HCT116 (cell line): ENCODE measurements at regions not wholly inside any gene's neighbourhood (a gene's known extent, or its start where the extent isn't known, plus 50 kb on each side); places are given as distances from the start of the nearest gene placed in this dataset.

Experiments
- ATAC-seq: fragments of 200-7000 bp; cut with Tn5 transposase; 2 replicates; pipeline ENCODE4 v1.9.1; 2020; ENCODE audit warnings: mild to moderate bottlenecking, moderate library complexity
- BruUV-seq: library from RNA; stranded (reverse); fragments of 400-500 nt; replicated peaks from 2 replicates; lab custom pipeline; 2021; lab: Mats Ljungman, UMichigan
- CTCF ChIA-PET: fragments of 300-600 bp; sonication (Branson Sonifier 250); formaldehyde crosslinking; loops from one replicate; lab custom pipeline; 2021; ENCODE audit warnings: antibody characterized with exemption; lab: Charles Lee
- POLR2A ChIA-PET: fragments of 300-600, 350-600 bp; sonication (Branson Sonifier 250); formaldehyde crosslinking; loops from one replicate; lab custom pipeline; 2021; ENCODE audit warnings: antibody characterized with exemption; lab: Charles Lee
- RAD21 ChIA-PET, 2 experiments: fragments of 300-600 bp; sonication (Branson Sonifier 250); formaldehyde crosslinking; loops; one replicate each; lab custom pipeline; 2023; ENCODE audit warnings: low total read pairs in 2 of 2; ENCODE audit not compliant: uncharacterized antibody in 2 of 2, unreplicated experiment in 2 of 2, low non-redundant PET in 1 of 2; lab: Charles Lee
- DNase-seq: peaks from one replicate; pipeline ENCODE4 v3.0.0-alpha.2; 2010; ENCODE audit warnings: low read depth, low spot score
- H2AFZ ChIP-seq: fragments of 200-600 bp; shearing (Covaris generic), sonication (generic); 2 replicates; pipeline ENCODE4 v1.6.1; 2017; ENCODE audit warnings: low read depth, mixed run types, mixed read lengths, antibody characterized with exemption, low read length; ENCODE audit not compliant: poor library complexity, severe bottlenecking
- H3K27ac ChIP-seq: 2 replicates; pipeline ENCODE4 v1.5.1; 2012; ENCODE audit warnings: low read depth, low read length
- H3K27me3 ChIP-seq: fragments of 200-600 bp; sonication (generic); 2 replicates; pipeline ENCODE4 v1.6.1; 2016; ENCODE audit warnings: mixed run types, low read length, mixed read lengths; ENCODE audit not compliant: insufficient read depth
- H3K36me3 ChIP-seq, 2 experiments: fragments of 200-500 bp in 1 of 2; fragments of 200-600 bp in 1 of 2; sonication (Bioruptor generic) in 1 of 2; sonication (generic) in 1 of 2; 2 replicates each; pipeline versions ENCODE4 v1.5.1 to v1.6.1; 2014 to 2016; ENCODE audit warnings: low read length in 2 of 2, inconsistent platforms in 1 of 2, mixed read lengths in 1 of 2, mixed run types in 1 of 2; ENCODE audit not compliant: insufficient read depth in 2 of 2, control insufficient read depth in 1 of 2
- H3K4me1 ChIP-seq, 2 experiments: fragments of 200-600 bp in 1 of 2; sonication (generic) in 1 of 2; 2 replicates each; pipeline versions ENCODE4 v1.5.1 to v1.6.1; 2012 to 2017; ENCODE audit warnings: low read length in 2 of 2, inconsistent platforms in 1 of 2, mild to moderate bottlenecking in 1 of 2, mixed read lengths in 1 of 2, mixed run types in 1 of 2, moderate library complexity in 1 of 2; ENCODE audit not compliant: insufficient read depth in 2 of 2, control insufficient read depth in 1 of 2
- H3K4me2 ChIP-seq: fragments of 200-600 bp; sonication (generic); 2 replicates; pipeline ENCODE4 v1.6.1; 2017; ENCODE audit warnings: mixed run types, low read length, mixed read lengths
- H3K4me3 ChIP-seq, 2 experiments: fragments of 200-600 bp in 1 of 2; sonication (generic) in 1 of 2; replicated peaks in 1 of 2; 2 replicates each; pipeline ENCODE4 v1.5.1; 2011 to 2016; ENCODE audit warnings: low read length in 2 of 2, control low read depth in 1 of 2, low read depth in 1 of 2, mild to moderate bottlenecking in 1 of 2, mixed read lengths in 1 of 2, mixed run types in 1 of 2
- H3K79me2 ChIP-seq: fragments of 200-600 bp; sonication (generic); 2 replicates; pipeline ENCODE4 v1.6.1; 2017; ENCODE audit warnings: mild to moderate bottlenecking, mixed run types, low read length, moderate library complexity, mixed read lengths; ENCODE audit not compliant: insufficient read depth
- H3K9ac ChIP-seq: fragments of 200-600 bp; sonication (generic); 2 replicates; pipeline ENCODE4 v1.6.1; 2016; ENCODE audit warnings: low read length, mixed read lengths
- H3K9me2 ChIP-seq: fragments of 200-600 bp; sonication (generic), shearing (Covaris generic); 2 replicates; pipeline ENCODE4 v1.6.1; 2017; ENCODE audit warnings: mixed run types, mild to moderate bottlenecking, moderate library complexity; ENCODE audit not compliant: insufficient read depth
- H3K9me3 ChIP-seq, 2 experiments: fragments of 200-500 bp in 1 of 2; fragments of 200-600 bp in 1 of 2; sonication (Bioruptor generic) in 1 of 2; sonication (generic) in 1 of 2; 2 replicates each; pipeline ENCODE4 v1.6.1; 2014 to 2017; ENCODE audit warnings: low read length in 2 of 2, mixed read lengths in 2 of 2, inconsistent platforms in 1 of 2, low read depth in 1 of 2, mild to moderate bottlenecking in 1 of 2, mixed run types in 1 of 2, moderate library complexity in 1 of 2; ENCODE audit not compliant: control insufficient read depth in 1 of 2, insufficient read depth in 1 of 2
- H4K20me1 ChIP-seq: fragments of 200-600 bp; sonication (generic), shearing (Covaris generic); 2 replicates; pipeline ENCODE4 v1.6.1; 2017; ENCODE audit warnings: mixed run types, mild to moderate bottlenecking, moderate library complexity; ENCODE audit not compliant: insufficient read depth
- CEBPB ChIP-seq: IDR thresholded peaks from 2 replicates; pipeline ENCODE4 v1.6.1; 2012; ENCODE audit warnings: low read depth
- ELF1 ChIP-seq: IDR thresholded peaks from 2 replicates; pipeline ENCODE4 v1.6.1; 2012; ENCODE audit warnings: low read depth, borderline replicate concordance
- JUND ChIP-seq: IDR thresholded peaks from 2 replicates; pipeline ENCODE4 v1.6.1; 2012
- TCF7L2 ChIP-seq: IDR thresholded peaks from 2 replicates; pipeline ENCODE4 v1.7.0; 2011; ENCODE audit warnings: borderline replicate concordance, inconsistent platforms; ENCODE audit not compliant: insufficient read depth, insufficient read length; ENCODE audit errors: extremely low read depth
- YY1 ChIP-seq: IDR thresholded peaks from 2 replicates; pipeline ENCODE4 v1.6.1; 2011; ENCODE audit warnings: low read length, low read depth, moderate library complexity, mild to moderate bottlenecking; ENCODE audit not compliant: insufficient replicate concordance; ENCODE audit errors: extremely low read depth
- ZNF274 ChIP-seq: fragments of 200-500 bp; sonication (Bioruptor generic); IDR thresholded peaks from 2 replicates; pipeline ENCODE4 v1.6.1; 2014; ENCODE audit warnings: mild to moderate bottlenecking, low read depth, low read length, inconsistent platforms
- intact Hi-C: fragments of 100-400 bp; cut with micrococcal nuclease; formaldehyde crosslinking; loops from 2 replicates; pipeline ENCODE4 v1.10.0; 2022

- Histone ChIP-seq H3K27me3 (no peaks in the 10 kb centered on the region), H3K9me2 (no peaks in the 10 kb centered on the region), H3K36me3 (no peaks in the 10 kb centered on the region), H3K79me2 (no peaks in the 10 kb centered on the region), H3K4me2 (no peak overlapping the region), H3K9me3 (no peaks in the 10 kb centered on the region; a peak in 1 of 4 replicates), H3K4me3 (no peak overlapping the region), H3K27ac (no peak overlapping the region), H3K4me1 (no peaks in the 10 kb centered on the region), H2AFZ (no peak overlapping the region), H4K20me1 (no peaks in the 10 kb centered on the region), H3K9ac (no peak overlapping the region)
- ChIA-PET CTCF (no interaction called here), POLR2A (no interaction called here), RAD21 (no interaction called here)
- no peak for TF ChIP-seq JUND
- no peak for TF ChIP-seq CEBPB
- TF ChIP-seq ZNF274, result no peak
- BruUV-seq, result no TSS peak
- ATAC-seq (no peak), DNase-seq (no peak)
- intact Hi-C loops, result no loop called here
Measured at GRCh38 chr11:97667057-97667456, 1277.2 kb downstream of the JRKL start.

- CTCF ChIA-PET, result no interaction called here
- Histone ChIP-seq H3K9me2 (no peaks in the 10 kb centered on the region), H3K4me1 (no peaks in the 10 kb centered on the region)
Measured at GRCh38 chr11:97683733-97684132, 1293.9 kb downstream of the JRKL start.

More at GRCh38 chr11:97683733-97684132, 1293.9 kb downstream of the JRKL start:
- no peak overlapping the region for H2AFZ ChIP-seq
- DNase-seq (no peak), ATAC-seq (no peak)
- H3K9ac ChIP-seq, result no peak overlapping the region
- TF ChIP-seq ELF1, result no peak
- TF ChIP-seq YY1, result no peak
- no peak for TF ChIP-seq TCF7L2
- TF ChIP-seq ZNF274, result no peak
- H3K4me3 ChIP-seq, result no peak overlapping the region
- no peaks in the 10 kb centered on the region for H3K36me3 ChIP-seq
- no peak overlapping the region for H3K4me2 ChIP-seq
- no TSS peak for BruUV-seq
- no peak overlapping the region for H3K27ac ChIP-seq
- intact Hi-C loops, result no loop called here
- no peaks in the 10 kb centered on the region for H3K79me2 ChIP-seq
- peaks cover 0 to 16% of the 10 kb centered on the region in 2 experiments; a peak in 2 of 4 replicates for H3K9me3 ChIP-seq
- RAD21 ChIA-PET, result no interaction called here
- no peaks in the 10 kb centered on the region for H4K20me1 ChIP-seq
- no peaks in the 10 kb centered on the region for H3K27me3 ChIP-seq
- POLR2A ChIA-PET, result no interaction called here
